Memory B cell (primary cell): ENCODE measurements at regions not wholly inside any gene's neighbourhood (a gene's known extent, or its start where the extent isn't known, plus 50 kb on each side); places are given as distances from the start of the nearest gene placed in this dataset.

Source experiments
- ATAC-seq: fragments of 150-1000 bp; cut with Tn5 transposase; 2 replicates; pipeline ENCODE4 v1.10.0; 2021; ENCODE audit warnings: low read depth, mild to moderate bottlenecking, moderate library complexity
- DNase-seq, 2 donors: peaks; one replicate each; pipeline ENCODE4 v3.0.0; 2022; ENCODE audit warnings: low spot score in 2 of 2
- H3K27ac Mint-ChIP-seq: one replicate; pipeline ENCODE4 v1.8.0; 2022; ENCODE audit warnings: mild to moderate bottlenecking, moderate library complexity, mixed read lengths
- H3K27me3 Mint-ChIP-seq: one replicate; pipeline ENCODE4 v1.8.0; 2022; ENCODE audit warnings: mixed read lengths
- H3K36me3 Mint-ChIP-seq: one replicate; pipeline ENCODE4 v1.8.0; 2022; ENCODE audit warnings: mild to moderate bottlenecking, mixed read lengths
- H3K4me1 Mint-ChIP-seq: one replicate; pipeline ENCODE4 v1.8.0; 2022; ENCODE audit warnings: mixed read lengths
- H3K4me3 Mint-ChIP-seq: one replicate; pipeline ENCODE4 v1.8.0; 2022; ENCODE audit warnings: mild to moderate bottlenecking, moderate library complexity, mixed read lengths
- H3K9me3 Mint-ChIP-seq: one replicate; pipeline ENCODE4 v1.8.0; 2022; ENCODE audit warnings: mixed read lengths

- H3K4me1 Mint-ChIP-seq: peaks cover 15% of the 10 kb centered on the region
- H3K27me3 Mint-ChIP-seq: no peaks in the 10 kb centered on the region
- H3K27ac Mint-ChIP-seq: no peak overlapping the region
- H3K36me3 Mint-ChIP-seq: no peaks in the 10 kb centered on the region
- no peaks in the 10 kb centered on the region for H3K9me3 Mint-ChIP-seq
- DNase-seq (no peak), ATAC-seq (no peak)
- H3K4me3 Mint-ChIP-seq: no peak overlapping the region
Observed at GRCh38 chr2:30394096-30394495, 53.0 kb upstream of the LCLAT1 start.

- ATAC-seq (no peak), DNase-seq (no peak)
- Mint-ChIP-seq H3K27me3 (no peaks in the 10 kb centered on the region), H3K9me3 (no peaks in the 10 kb centered on the region), H3K4me1 (peaks cover 4% of the 10 kb centered on the region), H3K36me3 (no peaks in the 10 kb centered on the region), H3K27ac (no peak overlapping the region), H3K4me3 (no peak overlapping the region)
Observed at GRCh38 chr2:30396436-30397232, 50.4 kb upstream of the LCLAT1 start.
